HEK293 (cell line): ENCODE measurements at regions not wholly inside any gene's neighbourhood (a gene's known extent, or its start where the extent isn't known, plus 50 kb on each side); places are given as distances from the start of the nearest gene placed in this dataset.

Experiments
- CTCF ChIA-PET: fragments of 350-600 bp; formaldehyde crosslinking; extraction: SDS; loops from one replicate; lab custom pipeline; 2021; ENCODE audit warnings: antibody characterized with exemption; lab: Yijun Ruan, JAX
- POLR2A ChIA-PET: fragments of 300-600 bp; formaldehyde crosslinking; extraction: SDS; loops from one replicate; lab custom pipeline; 2020; ENCODE audit warnings: antibody characterized with exemption, inconsistent platforms; lab: Yijun Ruan, JAX
- H3K27ac ChIP-seq: fragments of 200-500 bp; sonication (Bioruptor generic); 2 replicates; pipeline ENCODE4 v1.5.1; 2014; ENCODE audit warnings: low read depth, low read length, control low read depth, inconsistent platforms; ENCODE audit errors: extremely low read depth
- H3K36me3 ChIP-seq, 2 experiments: fragments of 200-500 bp in 1 of 2; sonication (Bioruptor generic) in 1 of 2; 1 replicate in 1 of 2; 2 replicates in 1 of 2; pipeline ENCODE4 v1.5.1; 2014 to 2017; ENCODE audit warnings: inconsistent platforms in 2 of 2, low read length in 2 of 2; ENCODE audit not compliant: control insufficient read depth in 2 of 2, insufficient read depth in 1 of 2
- H3K4me1 ChIP-seq: fragments of 200-500 bp; sonication (Bioruptor generic); 2 replicates; pipeline ENCODE4 v1.5.1; 2014; ENCODE audit warnings: mild to moderate bottlenecking, low read length, inconsistent platforms; ENCODE audit not compliant: control insufficient read depth, insufficient read depth
- H3K4me3 ChIP-seq: 2 replicates; pipeline ENCODE4 v1.5.1; 2011; ENCODE audit warnings: low read depth, mild to moderate bottlenecking, control low read depth, low read length, moderate library complexity
- H3K9me3 ChIP-seq: fragments of 200-500 bp; sonication (Bioruptor generic); 2 replicates; pipeline ENCODE4 v1.5.1; 2014; ENCODE audit warnings: low read depth, low read length, inconsistent platforms; ENCODE audit not compliant: control insufficient read depth, insufficient read depth
- BCL6B ChIP-seq: fragments of 450-650 bp; formaldehyde crosslinking; IDR thresholded peaks from 2 replicates; pipeline ENCODE4 v1.5.1; 2017; ENCODE audit warnings: missing biosample characterization, missing genetic modification characterization
- FEZF1 ChIP-seq: fragments of 450-650 bp; formaldehyde crosslinking; IDR thresholded peaks from 2 replicates; pipeline ENCODE4 v1.5.1; 2016; ENCODE audit warnings: missing biosample characterization, missing genetic modification characterization
- KLF8 ChIP-seq: fragments of 450-650 bp; formaldehyde crosslinking; IDR thresholded peaks from 2 replicates; pipeline ENCODE4 v1.5.1; 2016; ENCODE audit warnings: missing biosample characterization, missing genetic modification characterization
- TCF7L2 ChIP-seq: IDR thresholded peaks from 2 replicates; pipeline ENCODE4 v1.6.1; 2011; ENCODE audit warnings: low read depth, mild to moderate bottlenecking, inconsistent platforms, low read length, moderate library complexity, borderline replicate concordance
- ZBTB11 ChIP-seq: fragments of 450-650 bp; formaldehyde crosslinking; conservative IDR thresholded peaks from 2 replicates; pipeline ENCODE4 v1.5.1; 2016; ENCODE audit warnings: low read depth, missing biosample characterization, missing genetic modification characterization
- ZFP41 ChIP-seq: fragments of 450-650 bp; formaldehyde crosslinking; IDR thresholded peaks from 2 replicates; pipeline ENCODE4 v1.5.1; 2016; ENCODE audit warnings: missing biosample characterization, missing genetic modification characterization, borderline replicate concordance
- ZNF169 ChIP-seq: fragments of 450-650 bp; formaldehyde crosslinking; IDR thresholded peaks from 2 replicates; pipeline ENCODE4 v1.5.1; 2016; ENCODE audit warnings: missing biosample characterization, missing genetic modification characterization
- ZNF266 ChIP-seq: fragments of 450-650 bp; formaldehyde crosslinking; IDR thresholded peaks from 2 replicates; pipeline ENCODE4 v1.5.1; 2016; ENCODE audit warnings: missing biosample characterization, missing genetic modification characterization, low read depth
- ZNF302 ChIP-seq: fragments of 450-650 bp; formaldehyde crosslinking; IDR thresholded peaks from 2 replicates; pipeline ENCODE4 v1.5.1; 2016; ENCODE audit warnings: missing biosample characterization, missing genetic modification characterization, low read depth
- ZNF341 ChIP-seq: fragments of 450-650 bp; formaldehyde crosslinking; IDR thresholded peaks from 2 replicates; pipeline ENCODE4; 2016; ENCODE audit warnings: low read depth, missing biosample characterization, missing genetic modification characterization
- ZNF398 ChIP-seq: fragments of 450-650 bp; formaldehyde crosslinking; IDR thresholded peaks from 2 replicates; pipeline ENCODE4 v1.5.1; 2017; ENCODE audit warnings: missing biosample characterization, missing genetic modification characterization
- ZNF426 ChIP-seq: fragments of 450-650 bp; formaldehyde crosslinking; IDR thresholded peaks from 2 replicates; pipeline ENCODE4 v1.5.1; 2017; ENCODE audit warnings: missing biosample characterization, missing genetic modification characterization, mild to moderate bottlenecking, inconsistent platforms, moderate library complexity
- ZNF514 ChIP-seq: fragments of 450-650 bp; formaldehyde crosslinking; IDR thresholded peaks from 2 replicates; pipeline ENCODE4 v1.5.1; 2016; ENCODE audit warnings: missing biosample characterization, missing genetic modification characterization
- ZNF560 ChIP-seq: fragments of 450-650 bp; formaldehyde crosslinking; IDR thresholded peaks from 2 replicates; pipeline ENCODE4 v1.5.1; 2017; ENCODE audit warnings: missing biosample characterization, missing genetic modification characterization, borderline replicate concordance
- ZNF571 ChIP-seq: fragments of 450-650 bp; formaldehyde crosslinking; IDR thresholded peaks from 2 replicates; pipeline ENCODE4 v1.5.0; 2017; ENCODE audit warnings: missing biosample characterization, missing genetic modification characterization
- ZNF623 ChIP-seq: fragments of 450-650 bp; formaldehyde crosslinking; IDR thresholded peaks from 2 replicates; pipeline ENCODE4 v1.5.1; 2016; ENCODE audit warnings: missing biosample characterization, missing genetic modification characterization
- ZNF626 ChIP-seq: fragments of 450-650 bp; sonication (Bioruptor Pico); formaldehyde crosslinking; IDR thresholded peaks from 2 replicates; pipeline ENCODE4 v1.5.1; 2018; ENCODE audit warnings: missing biosample characterization, missing genetic modification characterization, inconsistent platforms
- ZNF791 ChIP-seq: fragments of 450-650 bp; formaldehyde crosslinking; IDR thresholded peaks from 2 replicates; pipeline ENCODE4 v1.5.1; 2016; ENCODE audit warnings: missing biosample characterization, missing genetic modification characterization
- ZSCAN23 ChIP-seq: fragments of 450-650 bp; formaldehyde crosslinking; IDR thresholded peaks from 2 replicates; pipeline ENCODE4 v1.5.1; 2016; ENCODE audit warnings: missing biosample characterization, missing genetic modification characterization
- TF ChIP-seq, protein P1 (sequence below): fragments of 450-650 bp; formaldehyde crosslinking; IDR thresholded peaks from 2 replicates; pipeline ENCODE4 v1.5.1; 2016; ENCODE audit warnings: missing biosample characterization, missing genetic modification characterization, borderline replicate concordance

DNA sequence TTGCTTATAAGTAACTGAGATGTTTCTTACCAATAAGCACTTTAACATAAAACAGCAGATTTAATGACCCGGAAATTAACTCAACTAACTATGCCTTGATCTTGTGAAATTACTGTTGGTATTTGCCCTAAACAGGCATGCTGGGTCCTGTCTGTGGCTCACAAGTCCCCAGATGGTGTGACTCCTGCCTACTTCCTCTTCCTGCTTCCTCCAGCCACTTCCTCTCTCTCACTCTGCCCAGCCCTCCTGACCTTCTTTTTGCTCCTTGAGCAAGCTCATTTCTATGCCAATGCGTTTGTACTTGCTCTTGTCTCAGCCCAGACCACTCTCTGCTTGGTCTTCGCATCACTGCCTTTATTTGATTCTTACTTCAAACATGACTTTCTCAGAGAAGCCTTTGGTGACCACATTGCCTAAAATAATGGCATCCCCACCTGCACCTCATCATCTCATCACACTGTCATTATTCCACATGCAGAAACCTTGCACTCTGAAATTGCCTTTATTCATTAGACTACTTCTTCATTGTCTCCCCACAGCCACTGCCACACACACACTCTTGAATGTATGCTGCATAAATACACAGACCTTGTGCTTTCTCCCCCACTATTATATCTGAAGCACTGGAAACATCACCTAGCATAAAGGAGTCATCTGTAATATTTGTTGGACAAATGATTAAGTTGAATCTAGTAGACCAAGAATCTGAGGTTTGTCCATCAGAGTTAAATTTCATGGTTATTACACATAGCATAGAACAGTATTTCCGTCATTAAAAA is 256.3 kb upstream of the SEMA6D start:
- ChIA-PET CTCF (no interaction called here), POLR2A (no interaction called here)
- H3K4me1 ChIP-seq = no peaks in the 10 kb centered on the region
- no peak overlapping the region for H3K4me3 ChIP-seq
- TF ChIP-seq ZNF626 (tag by site-specific recombination) (no peak), TCF7L2 (no peak), ZSCAN23 (no peak), FEZF1 (tag by site-specific recombination) (no peak), ZBTB11 (tag by site-specific recombination) (peak; percentile 28; the same call in 1 of the 2 replicates)
- no peaks in the 10 kb centered on the region for H3K9me3 ChIP-seq
- H3K27ac ChIP-seq = no peak overlapping the region
- H3K36me3 ChIP-seq = no peaks in the 10 kb centered on the region

- no peaks in the 10 kb centered on the region for H3K4me1 ChIP-seq
- H3K36me3 ChIP-seq = no peaks in the 10 kb centered on the region
- H3K4me3 ChIP-seq = no peak overlapping the region
- H3K9me3 ChIP-seq = no peaks in the 10 kb centered on the region
- ChIA-PET POLR2A (no interaction called here), CTCF (no interaction called here)
- no peak for TF ChIP-seq BCL6B (tag by site-specific recombination)
- TF ChIP-seq ZNF266 (tag by site-specific recombination) = no peak
- TF ChIP-seq ZNF426 (tag by site-specific recombination) = no peak
- TF ChIP-seq, protein P1, sequence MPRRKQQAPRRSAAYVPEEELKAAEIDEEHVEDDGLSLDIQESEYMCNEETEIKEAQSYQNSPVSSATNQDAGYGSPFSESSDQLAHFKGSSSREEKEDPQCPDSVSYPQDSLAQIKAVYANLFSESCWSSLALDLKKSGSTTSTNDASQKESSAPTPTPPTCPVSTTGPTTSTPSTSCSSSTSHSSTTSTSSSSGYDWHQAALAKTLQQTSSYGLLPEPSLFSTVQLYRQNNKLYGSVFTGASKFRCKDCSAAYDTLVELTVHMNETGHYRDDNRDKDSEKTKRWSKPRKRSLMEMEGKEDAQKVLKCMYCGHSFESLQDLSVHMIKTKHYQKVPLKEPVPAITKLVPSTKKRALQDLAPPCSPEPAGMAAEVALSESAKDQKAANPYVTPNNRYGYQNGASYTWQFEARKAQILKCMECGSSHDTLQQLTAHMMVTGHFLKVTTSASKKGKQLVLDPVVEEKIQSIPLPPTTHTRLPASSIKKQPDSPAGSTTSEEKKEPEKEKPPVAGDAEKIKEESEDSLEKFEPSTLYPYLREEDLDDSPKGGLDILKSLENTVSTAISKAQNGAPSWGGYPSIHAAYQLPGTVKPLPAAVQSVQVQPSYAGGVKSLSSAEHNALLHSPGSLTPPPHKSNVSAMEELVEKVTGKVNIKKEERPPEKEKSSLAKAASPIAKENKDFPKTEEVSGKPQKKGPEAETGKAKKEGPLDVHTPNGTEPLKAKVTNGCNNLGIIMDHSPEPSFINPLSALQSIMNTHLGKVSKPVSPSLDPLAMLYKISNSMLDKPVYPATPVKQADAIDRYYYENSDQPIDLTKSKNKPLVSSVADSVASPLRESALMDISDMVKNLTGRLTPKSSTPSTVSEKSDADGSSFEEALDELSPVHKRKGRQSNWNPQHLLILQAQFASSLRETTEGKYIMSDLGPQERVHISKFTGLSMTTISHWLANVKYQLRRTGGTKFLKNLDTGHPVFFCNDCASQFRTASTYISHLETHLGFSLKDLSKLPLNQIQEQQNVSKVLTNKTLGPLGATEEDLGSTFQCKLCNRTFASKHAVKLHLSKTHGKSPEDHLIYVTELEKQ (tag by site-specific recombination) = no peak
- no peak for TF ChIP-seq ZNF514 (tag by site-specific recombination)
- no peak for TF ChIP-seq ZNF169 (tag by site-specific recombination)
- no peak for TF ChIP-seq ZNF791 (tag by site-specific recombination)
- no peak for TF ChIP-seq ZNF398 (tag by site-specific recombination)
- no peak for TF ChIP-seq ZNF623 (tag by site-specific recombination)
- TF ChIP-seq ZNF571 = no peak
- TF ChIP-seq KLF8 (tag by site-specific recombination) = no peak
- no peak for TF ChIP-seq ZNF341 (tag by site-specific recombination)
- TF ChIP-seq ZNF302 (tag by site-specific recombination) = no peak
- no peak for TF ChIP-seq ZFP41 (tag by site-specific recombination)
- no peak for TF ChIP-seq ZNF560 (tag by site-specific recombination)
- H3K27ac ChIP-seq = no peak overlapping the region
Measured at GRCh38 chr15:47461652-47462141, 255.6 kb upstream of the SEMA6D start.
